Tibial nerve (tissue), 4 donors: ENCODE measurements at regions not wholly inside any gene's neighbourhood (a gene's known extent, or its start where the extent isn't known, plus 50 kb on each side); places are given as distances from the start of the nearest gene placed in this dataset.

ENCODE experiments used
- CTCF ChIP-seq, 5 experiments: fragments of 200-600 bp in 3 of 5; fragments of 450-650 bp in 2 of 5; sonication (generic) in 3 of 5; IDR thresholded peaks; one replicate each; pipeline ENCODE4 v1.5.1; 2016 to 2019; ENCODE audit warnings: antibody characterized with exemption in 5 of 5, mild to moderate bottlenecking in 3 of 5, moderate library complexity in 2 of 5
- EP300 ChIP-seq, 2 donors: sonication (generic); formaldehyde crosslinking; IDR thresholded peaks; one replicate each; pipeline ENCODE4 v1.6.1; 2017; ENCODE audit warnings: antibody characterized with exemption in 2 of 2, mild to moderate bottlenecking in 1 of 2
- POLR2A ChIP-seq, 2 donors: fragments of 450-650 bp; IDR thresholded peaks; one replicate each; pipeline ENCODE4 v1.6.1; 2017; ENCODE audit warnings: antibody characterized with exemption in 2 of 2, mild to moderate bottlenecking in 2 of 2, moderate library complexity in 2 of 2

- TF ChIP-seq CTCF (IDR thresholded peaks at IDR 0.05) (no peak), POLR2A (IDR thresholded peaks at IDR 0.05) (no peak), EP300 (IDR thresholded peaks at IDR 0.05) (no peak)
Observed at GRCh38 chr21:15324542-15324941, 259.7 kb upstream of the NRIP1 start.
